HCT116 (cell line): ENCODE measurements at regions not wholly inside any gene's neighbourhood (a gene's known extent, or its start where the extent isn't known, plus 50 kb on each side); places are given as distances from the start of the nearest gene placed in this dataset.
A peak's percentile ranks its signal among the peaks of the same experiment; 100 is the strongest.

Experiments
- ATAC-seq: fragments of 200-7000 bp; cut with Tn5 transposase; 2 replicates; pipeline ENCODE4 v1.9.1; 2020; ENCODE audit warnings: mild to moderate bottlenecking, moderate library complexity
- BruUV-seq: library from RNA; stranded (reverse); fragments of 400-500 nt; replicated peaks from 2 replicates; lab custom pipeline; 2021; lab: Mats Ljungman, UMichigan
- CTCF ChIA-PET: fragments of 300-600 bp; sonication (Branson Sonifier 250); formaldehyde crosslinking; loops from one replicate; lab custom pipeline; 2021; ENCODE audit warnings: antibody characterized with exemption; lab: Charles Lee
- POLR2A ChIA-PET: fragments of 300-600, 350-600 bp; sonication (Branson Sonifier 250); formaldehyde crosslinking; loops from one replicate; lab custom pipeline; 2021; ENCODE audit warnings: antibody characterized with exemption; lab: Charles Lee
- RAD21 ChIA-PET, 2 experiments: fragments of 300-600 bp; sonication (Branson Sonifier 250); formaldehyde crosslinking; loops; one replicate each; lab custom pipeline; 2023; ENCODE audit warnings: low total read pairs in 2 of 2; ENCODE audit not compliant: uncharacterized antibody in 2 of 2, unreplicated experiment in 2 of 2, low non-redundant PET in 1 of 2; lab: Charles Lee
- DNase-seq: peaks from one replicate; pipeline ENCODE4 v3.0.0-alpha.2; 2010; ENCODE audit warnings: low read depth, low spot score
- H2AFZ ChIP-seq: fragments of 200-600 bp; shearing (Covaris generic), sonication (generic); 2 replicates; pipeline ENCODE4 v1.6.1; 2017; ENCODE audit warnings: low read depth, mixed run types, mixed read lengths, antibody characterized with exemption, low read length; ENCODE audit not compliant: poor library complexity, severe bottlenecking
- H3K27ac ChIP-seq: 2 replicates; pipeline ENCODE4 v1.5.1; 2012; ENCODE audit warnings: low read depth, low read length
- H3K27me3 ChIP-seq: fragments of 200-600 bp; sonication (generic); 2 replicates; pipeline ENCODE4 v1.6.1; 2016; ENCODE audit warnings: mixed run types, low read length, mixed read lengths; ENCODE audit not compliant: insufficient read depth
- H3K36me3 ChIP-seq, 2 experiments: fragments of 200-500 bp in 1 of 2; fragments of 200-600 bp in 1 of 2; sonication (Bioruptor generic) in 1 of 2; sonication (generic) in 1 of 2; 2 replicates each; pipeline versions ENCODE4 v1.5.1 to v1.6.1; 2014 to 2016; ENCODE audit warnings: low read length in 2 of 2, inconsistent platforms in 1 of 2, mixed read lengths in 1 of 2, mixed run types in 1 of 2; ENCODE audit not compliant: insufficient read depth in 2 of 2, control insufficient read depth in 1 of 2
- H3K4me1 ChIP-seq, 2 experiments: fragments of 200-600 bp in 1 of 2; sonication (generic) in 1 of 2; 2 replicates each; pipeline versions ENCODE4 v1.5.1 to v1.6.1; 2012 to 2017; ENCODE audit warnings: low read length in 2 of 2, inconsistent platforms in 1 of 2, mild to moderate bottlenecking in 1 of 2, mixed read lengths in 1 of 2, mixed run types in 1 of 2, moderate library complexity in 1 of 2; ENCODE audit not compliant: insufficient read depth in 2 of 2, control insufficient read depth in 1 of 2
- H3K4me2 ChIP-seq: fragments of 200-600 bp; sonication (generic); 2 replicates; pipeline ENCODE4 v1.6.1; 2017; ENCODE audit warnings: mixed run types, low read length, mixed read lengths
- H3K4me3 ChIP-seq, 2 experiments: fragments of 200-600 bp in 1 of 2; sonication (generic) in 1 of 2; replicated peaks in 1 of 2; 2 replicates each; pipeline ENCODE4 v1.5.1; 2011 to 2016; ENCODE audit warnings: low read length in 2 of 2, control low read depth in 1 of 2, low read depth in 1 of 2, mild to moderate bottlenecking in 1 of 2, mixed read lengths in 1 of 2, mixed run types in 1 of 2
- H3K79me2 ChIP-seq: fragments of 200-600 bp; sonication (generic); 2 replicates; pipeline ENCODE4 v1.6.1; 2017; ENCODE audit warnings: mild to moderate bottlenecking, mixed run types, low read length, moderate library complexity, mixed read lengths; ENCODE audit not compliant: insufficient read depth
- H3K9ac ChIP-seq: fragments of 200-600 bp; sonication (generic); 2 replicates; pipeline ENCODE4 v1.6.1; 2016; ENCODE audit warnings: low read length, mixed read lengths
- H3K9me2 ChIP-seq: fragments of 200-600 bp; sonication (generic), shearing (Covaris generic); 2 replicates; pipeline ENCODE4 v1.6.1; 2017; ENCODE audit warnings: mixed run types, mild to moderate bottlenecking, moderate library complexity; ENCODE audit not compliant: insufficient read depth
- H3K9me3 ChIP-seq, 2 experiments: fragments of 200-500 bp in 1 of 2; fragments of 200-600 bp in 1 of 2; sonication (Bioruptor generic) in 1 of 2; sonication (generic) in 1 of 2; 2 replicates each; pipeline ENCODE4 v1.6.1; 2014 to 2017; ENCODE audit warnings: low read length in 2 of 2, mixed read lengths in 2 of 2, inconsistent platforms in 1 of 2, low read depth in 1 of 2, mild to moderate bottlenecking in 1 of 2, mixed run types in 1 of 2, moderate library complexity in 1 of 2; ENCODE audit not compliant: control insufficient read depth in 1 of 2, insufficient read depth in 1 of 2
- H4K20me1 ChIP-seq: fragments of 200-600 bp; sonication (generic), shearing (Covaris generic); 2 replicates; pipeline ENCODE4 v1.6.1; 2017; ENCODE audit warnings: mixed run types, mild to moderate bottlenecking, moderate library complexity; ENCODE audit not compliant: insufficient read depth
- CBX3 ChIP-seq: IDR thresholded peaks from 2 replicates; pipeline ENCODE4 v1.6.1; 2012; ENCODE audit warnings: low read depth
- JUND ChIP-seq: IDR thresholded peaks from 2 replicates; pipeline ENCODE4 v1.6.1; 2012
- POLR2A ChIP-seq: IDR thresholded peaks from 2 replicates; pipeline ENCODE4 v1.7.0; 2011; ENCODE audit warnings: borderline replicate concordance; ENCODE audit not compliant: insufficient read depth, insufficient read length; ENCODE audit errors: extremely low read depth
- POLR2AphosphoS5 ChIP-seq: IDR thresholded peaks from 2 replicates; pipeline ENCODE4 v1.6.1; 2011; ENCODE audit warnings: mild to moderate bottlenecking, low read depth, low read length, moderate library complexity
- SP1 ChIP-seq: IDR thresholded peaks from 2 replicates; pipeline ENCODE4 v1.6.1; 2012; ENCODE audit warnings: low read depth
- TCF7L2 ChIP-seq: IDR thresholded peaks from 2 replicates; pipeline ENCODE4 v1.7.0; 2011; ENCODE audit warnings: borderline replicate concordance, inconsistent platforms; ENCODE audit not compliant: insufficient read depth, insufficient read length; ENCODE audit errors: extremely low read depth
- YY1 ChIP-seq: IDR thresholded peaks from 2 replicates; pipeline ENCODE4 v1.6.1; 2011; ENCODE audit warnings: low read length, low read depth, moderate library complexity, mild to moderate bottlenecking; ENCODE audit not compliant: insufficient replicate concordance; ENCODE audit errors: extremely low read depth
- ZFX ChIP-seq: fragments of 450-650 bp; IDR thresholded peaks from 2 replicates; pipeline ENCODE4 v1.6.1; 2017
- ZNF274 ChIP-seq: fragments of 200-500 bp; sonication (Bioruptor generic); IDR thresholded peaks from 2 replicates; pipeline ENCODE4 v1.6.1; 2014; ENCODE audit warnings: mild to moderate bottlenecking, low read depth, low read length, inconsistent platforms
- intact Hi-C: fragments of 100-400 bp; cut with micrococcal nuclease; formaldehyde crosslinking; loops from 2 replicates; pipeline ENCODE4 v1.10.0; 2022
- TF ChIP-seq, protein P1 (sequence below), 3 experiments: fragments of 200-600 bp in 1 of 3; sonication (generic) in 1 of 3; IDR thresholded peaks in 2 of 3; conservative IDR thresholded peaks in 1 of 3; 2 replicates each; pipeline ENCODE4 v1.5.1; 2012 to 2017; ENCODE audit warnings: low read depth in 2 of 3, low read length in 2 of 3, antibody characterized with exemption in 1 of 3, borderline replicate concordance in 1 of 3, control low read depth in 1 of 3, mild to moderate bottlenecking in 1 of 3, mixed read lengths in 1 of 3, mixed run types in 1 of 3, moderate library complexity in 1 of 3; ENCODE audit not compliant: insufficient read depth in 1 of 3
- TF ChIP-seq, protein P2 (sequence below): IDR thresholded peaks from 2 replicates; pipeline ENCODE4 v1.6.1; 2012; ENCODE audit warnings: low read depth

DNA sequence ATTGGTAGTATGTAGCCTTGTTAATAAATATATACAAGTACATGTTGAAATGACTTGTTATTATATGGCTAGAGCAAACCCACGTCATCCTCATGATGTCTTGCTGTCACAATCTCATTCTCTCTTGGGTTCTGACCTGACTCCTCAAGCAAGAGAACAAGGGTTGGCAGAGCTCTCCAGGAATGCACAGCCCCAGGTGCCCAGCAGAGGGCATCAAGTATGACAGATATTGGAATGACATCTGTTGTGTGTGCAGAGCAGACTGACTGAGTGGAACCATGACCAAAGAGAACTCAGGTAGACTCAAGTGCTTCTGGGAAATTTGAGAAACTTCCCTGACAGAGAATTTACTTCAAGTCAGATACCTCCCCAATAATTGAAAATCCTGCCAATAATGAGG lies 90.6 kb downstream of the PAX1 start:
- Histone ChIP-seq H3K9ac (no peak overlapping the region), H4K20me1 (no peaks in the 10 kb centered on the region), H3K36me3 (no peaks in the 10 kb centered on the region), H2AFZ (no peak overlapping the region), H3K4me2 (no peak overlapping the region), H3K27me3 (no peaks in the 10 kb centered on the region), H3K9me2 (no peaks in the 10 kb centered on the region), H3K9me3 (no peaks in the 10 kb centered on the region), H3K79me2 (no peaks in the 10 kb centered on the region), H3K4me3 (no peak overlapping the region), H3K4me1 (no peaks in the 10 kb centered on the region), H3K27ac (no peak overlapping the region)
- ChIA-PET CTCF (no interaction called here), RAD21 (no interaction called here), POLR2A (no interaction called here)
- DNase-seq: no peak
- BruUV-seq: no TSS peak
- ATAC-seq: no peak
- TF ChIP-seq, protein P1, sequence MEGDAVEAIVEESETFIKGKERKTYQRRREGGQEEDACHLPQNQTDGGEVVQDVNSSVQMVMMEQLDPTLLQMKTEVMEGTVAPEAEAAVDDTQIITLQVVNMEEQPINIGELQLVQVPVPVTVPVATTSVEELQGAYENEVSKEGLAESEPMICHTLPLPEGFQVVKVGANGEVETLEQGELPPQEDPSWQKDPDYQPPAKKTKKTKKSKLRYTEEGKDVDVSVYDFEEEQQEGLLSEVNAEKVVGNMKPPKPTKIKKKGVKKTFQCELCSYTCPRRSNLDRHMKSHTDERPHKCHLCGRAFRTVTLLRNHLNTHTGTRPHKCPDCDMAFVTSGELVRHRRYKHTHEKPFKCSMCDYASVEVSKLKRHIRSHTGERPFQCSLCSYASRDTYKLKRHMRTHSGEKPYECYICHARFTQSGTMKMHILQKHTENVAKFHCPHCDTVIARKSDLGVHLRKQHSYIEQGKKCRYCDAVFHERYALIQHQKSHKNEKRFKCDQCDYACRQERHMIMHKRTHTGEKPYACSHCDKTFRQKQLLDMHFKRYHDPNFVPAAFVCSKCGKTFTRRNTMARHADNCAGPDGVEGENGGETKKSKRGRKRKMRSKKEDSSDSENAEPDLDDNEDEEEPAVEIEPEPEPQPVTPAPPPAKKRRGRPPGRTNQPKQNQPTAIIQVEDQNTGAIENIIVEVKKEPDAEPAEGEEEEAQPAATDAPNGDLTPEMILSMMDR (IDR thresholded peaks at IDR 0.05 in 2 of 3, conservative IDR thresholded peaks at IDR 0.05 in 1 of 3; ENCODE audit: borderline replicate concordance in 1 of 3, insufficient read depth in 1 of 3, low read depth in 2 of 3, low read length in 2 of 3): peak in 2 of 3 experiments; percentile 31 to 45; a peak in 3 of 6 replicates
- TF ChIP-seq, protein P2, sequence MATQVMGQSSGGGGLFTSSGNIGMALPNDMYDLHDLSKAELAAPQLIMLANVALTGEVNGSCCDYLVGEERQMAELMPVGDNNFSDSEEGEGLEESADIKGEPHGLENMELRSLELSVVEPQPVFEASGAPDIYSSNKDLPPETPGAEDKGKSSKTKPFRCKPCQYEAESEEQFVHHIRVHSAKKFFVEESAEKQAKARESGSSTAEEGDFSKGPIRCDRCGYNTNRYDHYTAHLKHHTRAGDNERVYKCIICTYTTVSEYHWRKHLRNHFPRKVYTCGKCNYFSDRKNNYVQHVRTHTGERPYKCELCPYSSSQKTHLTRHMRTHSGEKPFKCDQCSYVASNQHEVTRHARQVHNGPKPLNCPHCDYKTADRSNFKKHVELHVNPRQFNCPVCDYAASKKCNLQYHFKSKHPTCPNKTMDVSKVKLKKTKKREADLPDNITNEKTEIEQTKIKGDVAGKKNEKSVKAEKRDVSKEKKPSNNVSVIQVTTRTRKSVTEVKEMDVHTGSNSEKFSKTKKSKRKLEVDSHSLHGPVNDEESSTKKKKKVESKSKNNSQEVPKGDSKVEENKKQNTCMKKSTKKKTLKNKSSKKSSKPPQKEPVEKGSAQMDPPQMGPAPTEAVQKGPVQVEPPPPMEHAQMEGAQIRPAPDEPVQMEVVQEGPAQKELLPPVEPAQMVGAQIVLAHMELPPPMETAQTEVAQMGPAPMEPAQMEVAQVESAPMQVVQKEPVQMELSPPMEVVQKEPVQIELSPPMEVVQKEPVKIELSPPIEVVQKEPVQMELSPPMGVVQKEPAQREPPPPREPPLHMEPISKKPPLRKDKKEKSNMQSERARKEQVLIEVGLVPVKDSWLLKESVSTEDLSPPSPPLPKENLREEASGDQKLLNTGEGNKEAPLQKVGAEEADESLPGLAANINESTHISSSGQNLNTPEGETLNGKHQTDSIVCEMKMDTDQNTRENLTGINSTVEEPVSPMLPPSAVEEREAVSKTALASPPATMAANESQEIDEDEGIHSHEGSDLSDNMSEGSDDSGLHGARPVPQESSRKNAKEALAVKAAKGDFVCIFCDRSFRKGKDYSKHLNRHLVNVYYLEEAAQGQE: no peak
- intact Hi-C loops: loop anchor here (5.0 kb wide), 1 partner anchor 516 kb away; no protein-coding TSS in a partner anchor

DNA sequence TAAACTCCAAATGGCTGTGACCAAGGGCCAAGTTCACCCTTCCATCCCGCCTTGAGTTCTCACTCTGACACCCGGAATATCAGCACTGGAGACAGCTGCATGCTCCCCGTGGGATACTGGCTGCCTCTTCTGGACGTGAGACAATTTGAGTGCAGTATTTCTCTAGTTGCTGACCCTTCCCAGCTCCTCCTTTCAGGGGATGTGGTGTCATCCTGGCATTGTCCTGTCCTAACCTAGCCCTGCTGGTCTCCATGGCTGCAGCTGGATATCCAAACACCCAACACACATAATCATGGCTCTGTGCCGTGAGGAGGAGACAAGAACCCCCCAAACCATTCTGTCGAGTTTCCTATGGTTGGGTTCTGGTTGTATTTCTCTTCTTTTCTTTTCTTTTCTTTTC lies 82.6 kb downstream of the PAX1 start:
- Histone ChIP-seq H3K4me1 (no peaks in the 10 kb centered on the region), H3K79me2 (no peaks in the 10 kb centered on the region), H2AFZ (no peak overlapping the region), H3K27ac (no peak overlapping the region), H3K9ac (no peak overlapping the region), H3K36me3 (no peaks in the 10 kb centered on the region), H3K9me3 (peaks cover 0 to 7% of the 10 kb centered on the region in 2 experiments; a peak in 1 of 4 replicates), H3K27me3 (no peaks in the 10 kb centered on the region), H3K4me2 (no peak overlapping the region), H3K4me3 (no peak overlapping the region), H4K20me1 (no peaks in the 10 kb centered on the region), H3K9me2 (no peaks in the 10 kb centered on the region)
- ATAC-seq (no peak), DNase-seq (no peak)
- ChIA-PET RAD21 (no interaction called here), CTCF (no interaction called here), POLR2A (no interaction called here)
- BruUV-seq: no TSS peak
- intact Hi-C loops: no loop called here
- TF ChIP-seq, protein P2: no peak
- no peak for TF ChIP-seq ZFX
- TF ChIP-seq POLR2AphosphoS5: no peak
- TF ChIP-seq TCF7L2: no peak
- TF ChIP-seq JUND: no peak
- no peak for TF ChIP-seq SP1
- no peak for TF ChIP-seq POLR2A
- TF ChIP-seq ZNF274: no peak
- TF ChIP-seq YY1: no peak
- no peak for TF ChIP-seq CBX3
